GM12873 (cell line): ENCODE measurements at regions not wholly inside any gene's neighbourhood (a gene's known extent, or its start where the extent isn't known, plus 50 kb on each side); places are given as distances from the start of the nearest gene placed in this dataset.
A peak's percentile ranks its signal among the peaks of the same experiment; 100 is the strongest.

ENCODE experiments used
- TF ChIP-seq, protein P1 (sequence below): IDR thresholded peaks from 2 replicates; pipeline ENCODE4 v1.5.1; 2012; ENCODE audit warnings: low read depth, mild to moderate bottlenecking, moderate library complexity, low read length, control low read depth; ENCODE audit not compliant: insufficient read depth; ENCODE audit errors: missing control alignments

DNA sequence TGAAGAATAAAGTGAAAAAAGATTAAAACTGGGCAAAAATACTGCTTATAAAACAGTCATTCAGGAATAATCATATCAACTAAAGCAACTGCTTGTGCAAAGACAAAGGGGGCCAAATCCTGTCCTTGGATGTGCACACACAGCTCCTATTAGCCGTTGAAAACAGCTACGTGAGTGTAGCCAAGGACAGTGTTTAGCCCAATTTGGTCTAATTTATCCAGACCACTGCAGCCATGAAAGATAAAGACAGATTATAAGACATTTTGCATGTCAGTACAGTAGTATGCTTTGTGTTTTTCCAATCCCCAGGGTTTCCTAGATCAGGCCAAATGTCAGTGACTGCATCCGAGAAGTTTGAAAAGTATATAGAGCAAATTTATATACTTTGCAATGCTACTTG, 146.3 kb upstream of the PKN2 start:
- TF ChIP-seq, protein P1, sequence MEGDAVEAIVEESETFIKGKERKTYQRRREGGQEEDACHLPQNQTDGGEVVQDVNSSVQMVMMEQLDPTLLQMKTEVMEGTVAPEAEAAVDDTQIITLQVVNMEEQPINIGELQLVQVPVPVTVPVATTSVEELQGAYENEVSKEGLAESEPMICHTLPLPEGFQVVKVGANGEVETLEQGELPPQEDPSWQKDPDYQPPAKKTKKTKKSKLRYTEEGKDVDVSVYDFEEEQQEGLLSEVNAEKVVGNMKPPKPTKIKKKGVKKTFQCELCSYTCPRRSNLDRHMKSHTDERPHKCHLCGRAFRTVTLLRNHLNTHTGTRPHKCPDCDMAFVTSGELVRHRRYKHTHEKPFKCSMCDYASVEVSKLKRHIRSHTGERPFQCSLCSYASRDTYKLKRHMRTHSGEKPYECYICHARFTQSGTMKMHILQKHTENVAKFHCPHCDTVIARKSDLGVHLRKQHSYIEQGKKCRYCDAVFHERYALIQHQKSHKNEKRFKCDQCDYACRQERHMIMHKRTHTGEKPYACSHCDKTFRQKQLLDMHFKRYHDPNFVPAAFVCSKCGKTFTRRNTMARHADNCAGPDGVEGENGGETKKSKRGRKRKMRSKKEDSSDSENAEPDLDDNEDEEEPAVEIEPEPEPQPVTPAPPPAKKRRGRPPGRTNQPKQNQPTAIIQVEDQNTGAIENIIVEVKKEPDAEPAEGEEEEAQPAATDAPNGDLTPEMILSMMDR, result no peak

DNA sequence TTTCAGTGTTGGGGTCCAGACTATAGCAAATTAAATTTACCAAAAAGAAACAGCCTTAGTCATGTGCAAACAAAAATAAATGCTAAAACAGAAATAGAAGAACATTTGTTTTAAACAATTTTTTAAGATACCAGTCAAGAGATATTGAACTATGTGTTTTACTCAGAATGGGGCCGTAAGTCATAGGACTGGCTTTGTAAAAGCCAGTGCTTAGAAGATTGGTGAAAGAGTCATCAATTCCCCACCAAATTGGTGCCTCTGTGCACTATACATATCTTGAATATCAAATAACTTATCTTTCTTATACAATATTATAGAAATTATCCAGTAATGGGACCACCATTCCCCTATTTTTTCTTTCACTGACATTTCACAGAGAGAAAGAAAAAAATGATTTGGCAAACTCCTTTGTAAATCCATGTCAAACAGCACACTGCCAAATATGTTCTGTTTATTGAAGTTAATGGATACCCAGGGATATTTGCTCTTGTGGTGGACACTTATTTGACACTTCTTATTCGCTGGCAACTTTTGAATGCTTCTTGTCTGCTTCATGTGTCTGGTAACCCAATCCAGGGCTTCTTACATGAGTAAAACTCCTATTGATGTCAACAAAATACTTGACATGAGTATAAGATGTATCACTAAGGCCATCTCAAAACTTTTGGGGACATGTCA, 145.7 kb upstream of the PKN2 start:
- TF ChIP-seq, protein P1, result no peak

DNA sequence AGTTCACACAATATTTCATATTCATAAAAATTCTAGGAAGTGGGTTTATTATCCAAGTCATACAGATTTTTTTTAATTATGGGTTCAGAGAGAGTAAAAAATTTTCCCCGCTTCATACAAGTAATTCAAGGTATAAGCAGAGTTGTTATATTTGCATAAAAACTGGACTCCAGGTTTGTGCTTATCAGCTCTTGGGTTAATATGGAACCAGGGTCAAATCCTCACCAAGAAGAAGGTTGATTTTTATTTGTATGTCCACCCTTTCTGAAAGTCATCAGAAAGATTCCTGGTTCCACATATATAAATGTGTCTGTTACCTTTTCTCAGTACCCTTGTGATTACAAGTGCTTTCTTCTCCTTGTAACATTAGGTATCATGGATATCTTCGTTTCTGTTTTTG, 143.8 kb upstream of the PKN2 start:
- TF ChIP-seq, protein P1, result no peak

DNA sequence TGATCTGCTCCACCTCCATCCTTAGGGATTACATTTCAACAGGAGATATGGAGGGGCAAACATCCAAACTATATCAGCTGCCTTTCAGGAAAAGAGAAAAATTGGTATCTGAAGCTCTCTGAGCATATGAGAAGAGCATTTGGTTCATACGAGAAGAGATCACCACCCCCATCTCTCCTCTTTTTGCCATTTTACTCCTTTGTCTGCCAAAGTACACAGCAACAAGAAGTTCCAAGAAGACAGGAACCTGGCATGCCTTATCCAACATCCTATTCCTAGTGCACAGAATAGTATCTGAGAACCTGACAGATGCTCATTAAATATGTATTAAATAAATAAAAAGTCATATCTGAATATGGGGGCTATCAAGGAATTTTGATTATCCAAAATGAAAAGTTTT, 142.5 kb upstream of the PKN2 start:
- TF ChIP-seq, protein P1, result no peak

DNA sequence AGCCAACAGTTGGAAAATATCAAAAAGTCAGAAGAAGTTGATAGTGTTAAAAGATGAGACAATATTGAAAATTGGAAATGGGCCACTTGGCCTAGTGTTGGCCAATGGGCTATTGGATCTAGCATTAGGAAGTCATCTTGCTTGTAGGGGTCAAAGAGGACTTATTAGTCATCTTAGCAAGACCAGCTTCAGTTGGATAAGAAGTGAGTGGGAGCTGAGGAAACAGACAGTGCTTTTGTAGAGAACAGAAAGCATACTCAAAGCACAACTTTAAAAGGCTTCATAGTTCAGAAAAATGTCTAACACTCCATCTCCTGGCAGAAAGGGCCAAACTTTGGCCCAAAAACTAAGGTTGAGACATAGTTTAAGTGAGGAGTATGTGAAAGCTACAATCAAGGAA, 139.9 kb upstream of the PKN2 start:
- TF ChIP-seq, protein P1, result no peak

DNA sequence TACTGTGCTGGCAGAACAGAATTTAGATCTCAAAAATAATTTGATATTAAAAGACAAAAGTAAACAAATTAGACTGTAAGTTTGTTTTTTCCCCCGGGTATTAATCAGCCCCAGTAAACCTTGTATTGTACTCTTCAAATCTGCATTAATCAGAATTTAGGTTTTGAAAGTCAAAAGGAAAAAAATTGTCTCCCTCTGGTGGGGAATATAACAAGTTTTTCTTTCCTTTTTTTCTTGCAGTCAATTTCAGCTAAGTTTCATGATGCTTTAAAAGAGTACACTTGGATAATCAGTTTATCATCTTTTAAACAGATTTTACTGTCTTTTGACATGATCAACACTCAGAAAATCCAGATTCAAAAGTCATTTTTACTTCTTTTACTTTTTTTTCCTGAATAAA, 134.5 kb upstream of the PKN2 start:
- TF ChIP-seq, protein P1, result peak; percentile 2

DNA sequence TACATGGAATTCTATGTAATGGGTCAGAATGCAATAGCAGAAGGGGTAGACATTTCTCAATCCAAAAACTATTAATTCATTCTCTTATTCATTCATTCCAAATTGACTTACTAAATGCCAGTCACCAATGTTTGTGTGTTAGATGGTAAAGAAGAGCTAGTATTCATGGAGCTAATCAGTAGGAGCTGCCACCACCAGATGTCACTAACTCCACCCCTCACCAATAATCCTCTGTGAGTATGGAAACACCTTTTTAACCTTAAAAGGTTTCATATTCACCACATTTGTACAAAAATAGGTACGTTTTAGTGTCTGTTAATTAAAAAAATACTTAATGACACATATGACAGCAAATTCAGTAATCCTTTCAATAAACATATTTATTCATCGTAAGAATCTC, 131.8 kb upstream of the PKN2 start:
- TF ChIP-seq, protein P1, result peak; percentile 15

DNA sequence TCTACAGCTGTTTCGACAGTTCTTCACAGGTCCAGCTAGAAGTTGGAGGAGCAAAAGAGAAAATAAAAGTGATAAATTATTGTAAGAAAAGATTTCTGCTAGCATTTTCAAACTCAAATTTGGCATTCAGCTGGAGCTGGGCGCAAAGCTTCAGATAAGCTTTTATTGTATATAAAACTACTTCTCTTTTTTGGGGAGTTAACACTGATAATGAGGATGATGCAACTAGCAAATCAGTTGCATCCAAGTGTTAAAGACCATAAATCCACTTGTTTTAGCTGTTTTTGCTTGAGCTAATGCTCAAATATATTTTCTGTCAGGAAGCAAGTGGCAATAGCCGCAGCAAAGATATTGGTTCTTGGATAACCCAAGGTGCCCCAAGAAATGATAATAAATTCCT, 127.1 kb upstream of the PKN2 start:
- TF ChIP-seq, protein P1, result no peak
